Endodermal cell (in vitro differentiated cells): ENCODE measurements at regions not wholly inside any gene's neighbourhood (a gene's known extent, or its start where the extent isn't known, plus 50 kb on each side); places are given as distances from the start of the nearest gene placed in this dataset.

ENCODE experiments used
- DNase-seq: peaks from one replicate; pipeline ENCODE4 v3.0.0-alpha.2; 2017
- H3K27ac ChIP-seq: 2 replicates; pipeline ENCODE4 v1.5.1; 2013; ENCODE audit warnings: mild to moderate bottlenecking, low read depth, low read length, moderate library complexity
- H3K27me3 ChIP-seq: 2 replicates; pipeline ENCODE4 v1.6.1; 2013; ENCODE audit warnings: mild to moderate bottlenecking, low read length, moderate library complexity; ENCODE audit not compliant: insufficient read depth, control insufficient read depth, poor library complexity, severe bottlenecking
- H3K36me3 ChIP-seq: 2 replicates; pipeline ENCODE4 v1.7.0; 2013; ENCODE audit warnings: mild to moderate bottlenecking, low read length, moderate library complexity; ENCODE audit not compliant: control insufficient read depth, insufficient read depth
- H3K4me1 ChIP-seq: one replicate; pipeline ENCODE4 v1.7.0; 2013; ENCODE audit warnings: low read length; ENCODE audit not compliant: control insufficient read depth, insufficient read depth
- H3K4me3 ChIP-seq: 2 replicates; pipeline ENCODE4 v1.5.1; 2013; ENCODE audit warnings: mild to moderate bottlenecking, low read length, moderate library complexity
- H3K9ac ChIP-seq: 2 replicates; pipeline ENCODE4 v1.6.1; 2013; ENCODE audit warnings: mild to moderate bottlenecking, low read length, moderate library complexity; ENCODE audit not compliant: poor library complexity, severe bottlenecking; ENCODE audit errors: extremely low read depth
- H3K9me3 ChIP-seq: 2 replicates; pipeline ENCODE4 v1.6.1; 2013; ENCODE audit warnings: mild to moderate bottlenecking, low read length, moderate library complexity; ENCODE audit not compliant: control insufficient read depth
- H3K27ac Mint-ChIP-seq: 2 replicates; pipeline ENCODE4 v1.8.0; 2020; ENCODE audit warnings: mixed read lengths
- H3K27me3 Mint-ChIP-seq: 2 replicates; pipeline ENCODE4 v1.8.0; 2021; ENCODE audit warnings: mild to moderate bottlenecking, mixed read lengths; ENCODE audit not compliant: insufficient read depth
- H3K36me3 Mint-ChIP-seq: 2 replicates; pipeline ENCODE4 v1.8.0; 2020; ENCODE audit warnings: low read depth, mixed read lengths
- H3K4me1 Mint-ChIP-seq: 2 replicates; pipeline ENCODE4 v1.8.0; 2020; ENCODE audit warnings: mixed read lengths
- H3K4me3 Mint-ChIP-seq: 2 replicates; pipeline ENCODE4 v1.8.0; 2020; ENCODE audit warnings: mild to moderate bottlenecking, moderate library complexity, mixed read lengths
- H3K9me3 Mint-ChIP-seq: 2 replicates; pipeline ENCODE4 v1.8.0; 2020; ENCODE audit warnings: mild to moderate bottlenecking, mixed read lengths
- CTCF ChIP-seq: fragments of 200-600 bp; sonication (generic); conservative IDR thresholded peaks from 2 replicates; pipeline ENCODE4 v1.5.0; 2021; ENCODE audit warnings: antibody characterized with exemption, mild to moderate bottlenecking
- WGBS, 2 experiments: methylation state at CpG; one replicate each; pipeline versions ENCODE4 v1.1.5 to v1.1.7; 2013; ENCODE audit warnings: missing lambda C conversion rate in 2 of 2, mixed read lengths in 1 of 2; ENCODE audit not compliant: insufficient coverage in 1 of 2, insufficient read length in 1 of 2; 5-methylcytosine and 5-hydroxymethylcytosine counted together

GRCh38 chr12:65721541-65722190 lies 102.6 kb upstream of the HMGA2 start:
- no peaks in the 10 kb centered on the region for H3K4me1 ChIP-seq
- 77 to 95% methylated on average over 2 to 3 of the region's 3 CpGs for WGBS, 2 experiments
- no peak overlapping the region for H3K4me3 ChIP-seq
- no peak overlapping the region for H3K4me3 Mint-ChIP-seq
- no peaks in the 10 kb centered on the region for H3K9me3 ChIP-seq
- H3K4me1 Mint-ChIP-seq, result peaks cover 23% of the 10 kb centered on the region
- H3K27me3 ChIP-seq, result peaks cover 53% of the 10 kb centered on the region
- no peak for TF ChIP-seq CTCF
- no peak overlapping the region for H3K27ac ChIP-seq
- no peak overlapping the region for H3K27ac Mint-ChIP-seq
- H3K27me3 Mint-ChIP-seq, result peaks cover 64% of the 10 kb centered on the region
- H3K9me3 Mint-ChIP-seq, result peaks cover 4% of the 10 kb centered on the region
- H3K9ac ChIP-seq, result no peak overlapping the region
- no peaks in the 10 kb centered on the region for H3K36me3 ChIP-seq
- no peaks in the 10 kb centered on the region for H3K36me3 Mint-ChIP-seq
- no peak for DNase-seq

DNA sequence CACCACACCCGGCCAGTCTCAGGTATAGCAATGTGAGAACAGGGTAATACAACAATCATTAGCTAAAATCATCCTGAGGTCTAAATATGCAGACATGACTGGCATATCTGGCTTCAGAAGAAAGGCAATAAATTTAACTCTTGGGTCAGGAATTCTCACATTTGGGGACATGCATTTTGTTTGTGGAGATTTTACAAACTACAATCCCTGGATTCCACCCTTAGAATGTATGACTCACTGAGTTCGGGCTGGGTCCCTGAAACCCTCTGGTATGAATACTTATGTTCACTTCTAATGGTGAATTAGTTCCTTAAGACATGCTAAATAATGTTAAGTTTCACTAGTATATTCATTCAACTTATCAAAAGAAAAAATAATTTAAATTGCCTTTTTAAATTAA lies 98.9 kb upstream of the HMGA2 start:
- Histone ChIP-seq H3K27ac (no peak overlapping the region), H3K4me3 (no peak overlapping the region), H3K27me3 (peaks cover 20% of the 10 kb centered on the region), H3K36me3 (no peaks in the 10 kb centered on the region), H3K9ac (no peak overlapping the region), H3K4me1 (no peaks in the 10 kb centered on the region), H3K9me3 (no peaks in the 10 kb centered on the region)
- no peak overlapping the region for H3K4me3 Mint-ChIP-seq
- no peak overlapping the region for H3K27ac Mint-ChIP-seq
- no peak for TF ChIP-seq CTCF
- H3K36me3 Mint-ChIP-seq, result no peaks in the 10 kb centered on the region
- 100% methylated on average over 1 of the region's 2 CpGs for WGBS, 2 experiments
- peaks cover 57% of the 10 kb centered on the region for H3K27me3 Mint-ChIP-seq
- no peak for DNase-seq
- H3K4me1 Mint-ChIP-seq, result peaks cover 31% of the 10 kb centered on the region
- no peaks in the 10 kb centered on the region for H3K9me3 Mint-ChIP-seq

DNA sequence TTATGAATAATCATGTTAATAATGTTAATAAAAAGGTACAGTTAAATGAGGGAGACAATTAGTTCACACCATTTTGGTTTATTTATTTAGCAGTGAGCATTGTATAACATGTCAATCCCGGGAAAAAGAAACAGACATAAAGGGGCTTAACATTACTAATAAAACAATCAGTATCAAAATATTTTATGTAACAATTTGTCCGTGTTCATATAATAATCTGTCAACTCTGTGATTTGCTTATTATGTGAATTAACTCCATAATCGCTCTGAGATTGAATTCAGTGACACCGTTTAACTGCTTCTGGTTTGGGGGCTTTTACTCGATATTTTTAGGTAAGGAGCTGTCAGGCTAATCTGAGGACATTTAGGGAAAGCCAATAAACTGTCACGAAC lies 95.8 kb upstream of the HMGA2 start:
- H3K27ac ChIP-seq, result peak overlapping the region; percentile 85
- H3K9ac ChIP-seq, result peak overlapping the region; percentile 54
- H3K9me3 ChIP-seq, result no peaks in the 10 kb centered on the region
- H3K27me3 ChIP-seq, result no peaks in the 10 kb centered on the region
- no peaks in the 10 kb centered on the region for H3K9me3 Mint-ChIP-seq
- DNase-seq, result no peak
- peaks cover 54% of the 10 kb centered on the region for H3K27me3 Mint-ChIP-seq
- no peak for TF ChIP-seq CTCF
- no peaks in the 10 kb centered on the region for H3K4me1 ChIP-seq
- 11 to 22% methylated on average over 3 to 5 of the region's 6 CpGs for WGBS, 2 experiments
- H3K27ac Mint-ChIP-seq, result no peak overlapping the region
- H3K4me3 ChIP-seq, result peak overlapping the region; percentile 83
- H3K4me3 Mint-ChIP-seq, result peak overlapping the region; percentile 68
- H3K36me3 ChIP-seq, result no peaks in the 10 kb centered on the region
- H3K4me1 Mint-ChIP-seq, result peaks cover 16% of the 10 kb centered on the region
- no peaks in the 10 kb centered on the region for H3K36me3 Mint-ChIP-seq
